ENCODE measurements at regions not wholly inside any gene's neighbourhood (a gene's known extent, or its start where the extent isn't known, plus 50 kb on each side); places are given as distances from the start of the nearest gene placed in this dataset.

- no peak overlapping the region for H3K4me3 ChIP-seq (ENCODE audit: low read depth, low read length)
- no peak overlapping the region for H3K9ac ChIP-seq (ENCODE audit: low read length)
Observed at GRCh38 chr4:103308248-103308561, 110.1 kb upstream of the CENPE start.

GRCh38 chr4:103307453-103308247 lies 109.5 kb upstream of the CENPE start:
- Histone ChIP-seq H3K9ac (ENCODE audit: low read length) (peak overlapping the region; percentile 27), H3K27me3 (ENCODE audit: control insufficient read depth, insufficient read depth, low read length) (no peaks in the 10 kb centered on the region), H3K36me3 (ENCODE audit: control insufficient read depth, insufficient read depth, low read length) (no peaks in the 10 kb centered on the region), H3K4me3 (ENCODE audit: low read depth, low read length) (no peak overlapping the region), H3K27ac (ENCODE audit: low read depth, low read length) (peak overlapping the region; percentile 15; the same call in 1 of the 2 replicates), H3K4me1 (ENCODE audit: control insufficient read depth, insufficient read depth, low read length) (peaks cover 32% of the 10 kb centered on the region), H3K9me3 (ENCODE audit: control insufficient read depth, insufficient read depth, low read depth, low read length) (0 out of 2 replicates have a peak, but pooled peaks cover 3% of the 10 kb centered on the region)

More at GRCh38 chr4:103308248-103308561, 110.1 kb upstream of the CENPE start:
- no peak overlapping the region for H3K27ac ChIP-seq (ENCODE audit: low read depth, low read length)
- no peaks in the 10 kb centered on the region for H3K27me3 ChIP-seq (ENCODE audit: control insufficient read depth, insufficient read depth, low read length)
- H3K9me3 ChIP-seq (ENCODE audit: control insufficient read depth, insufficient read depth, low read depth, low read length): 0 out of 2 replicates have a peak, but pooled peaks cover 3% of the 10 kb centered on the region
- no peaks in the 10 kb centered on the region for H3K36me3 ChIP-seq (ENCODE audit: control insufficient read depth, insufficient read depth, low read length)
- H3K4me1 ChIP-seq (ENCODE audit: control insufficient read depth, insufficient read depth, low read length): peaks cover 26% of the 10 kb centered on the region

GRCh38 chr4:103306870-103307375 lies 108.8 kb upstream of the CENPE start:
- Histone ChIP-seq H3K4me3 (ENCODE audit: low read depth, low read length) (peak overlapping the region; percentile 10; the same call in 1 of the 2 replicates), H3K9me3 (ENCODE audit: control insufficient read depth, insufficient read depth, low read depth, low read length) (no peaks in the 10 kb centered on the region), H3K36me3 (ENCODE audit: control insufficient read depth, insufficient read depth, low read length) (no peaks in the 10 kb centered on the region), H3K4me1 (ENCODE audit: control insufficient read depth, insufficient read depth, low read length) (peaks cover 34% of the 10 kb centered on the region), H3K27me3 (ENCODE audit: control insufficient read depth, insufficient read depth, low read length) (no peaks in the 10 kb centered on the region), H3K27ac (ENCODE audit: low read depth, low read length) (peak overlapping the region; percentile 15; the same call in 1 of the 2 replicates), H3K9ac (ENCODE audit: low read length) (peak overlapping the region; percentile 27)

- no peaks in the 10 kb centered on the region for H3K27me3 ChIP-seq (ENCODE audit: control insufficient read depth, insufficient read depth, low read length)
- no peak overlapping the region for H3K27ac ChIP-seq (ENCODE audit: low read depth, low read length)
- H3K9ac ChIP-seq (ENCODE audit: low read length): no peak overlapping the region
- no peaks in the 10 kb centered on the region for H3K9me3 ChIP-seq (ENCODE audit: control insufficient read depth, insufficient read depth, low read depth, low read length)
- H3K36me3 ChIP-seq (ENCODE audit: control insufficient read depth, insufficient read depth, low read length): no peaks in the 10 kb centered on the region
- H3K4me1 ChIP-seq (ENCODE audit: control insufficient read depth, insufficient read depth, low read length): peaks cover 34% of the 10 kb centered on the region
- H3K4me3 ChIP-seq (ENCODE audit: low read depth, low read length): no peak overlapping the region
Observed at GRCh38 chr4:103305355-103305754, 107.2 kb upstream of the CENPE start.

GRCh38 chr4:103303011-103303410 lies 104.9 kb upstream of the CENPE start:
- H3K4me1 ChIP-seq (ENCODE audit: control insufficient read depth, insufficient read depth, low read length): peaks cover 34% of the 10 kb centered on the region
- H3K9me3 ChIP-seq (ENCODE audit: control insufficient read depth, insufficient read depth, low read depth, low read length): no peaks in the 10 kb centered on the region
- H3K36me3 ChIP-seq (ENCODE audit: control insufficient read depth, insufficient read depth, low read length): no peaks in the 10 kb centered on the region
- H3K27ac ChIP-seq (ENCODE audit: low read depth, low read length): peak overlapping the region; percentile 53; the same call in 1 of the 2 replicates
- no peak overlapping the region for H3K9ac ChIP-seq (ENCODE audit: low read length)
- H3K4me3 ChIP-seq (ENCODE audit: low read depth, low read length): no peak overlapping the region
- no peaks in the 10 kb centered on the region for H3K27me3 ChIP-seq (ENCODE audit: control insufficient read depth, insufficient read depth, low read length)

- H3K4me3 ChIP-seq (ENCODE audit: low read depth, low read length): no peak overlapping the region
- H3K9me3 ChIP-seq (ENCODE audit: control insufficient read depth, insufficient read depth, low read depth, low read length): no peaks in the 10 kb centered on the region
- H3K27ac ChIP-seq (ENCODE audit: low read depth, low read length): no peak overlapping the region
- H3K27me3 ChIP-seq (ENCODE audit: control insufficient read depth, insufficient read depth, low read length): no peaks in the 10 kb centered on the region
- no peaks in the 10 kb centered on the region for H3K4me1 ChIP-seq (ENCODE audit: control insufficient read depth, insufficient read depth, low read length)
- H3K36me3 ChIP-seq (ENCODE audit: control insufficient read depth, insufficient read depth, low read length): no peaks in the 10 kb centered on the region
- no peak overlapping the region for H3K9ac ChIP-seq (ENCODE audit: low read length)
Observed at GRCh38 chr4:103292959-103293358, 94.8 kb upstream of the CENPE start.

GRCh38 chr4:103292373-103292772 lies 94.2 kb upstream of the CENPE start:
- Histone ChIP-seq H3K27ac (ENCODE audit: low read depth, low read length) (no peak overlapping the region), H3K27me3 (ENCODE audit: control insufficient read depth, insufficient read depth, low read length) (no peaks in the 10 kb centered on the region), H3K36me3 (ENCODE audit: control insufficient read depth, insufficient read depth, low read length) (no peaks in the 10 kb centered on the region), H3K9ac (ENCODE audit: low read length) (no peak overlapping the region), H3K4me1 (ENCODE audit: control insufficient read depth, insufficient read depth, low read length) (no peaks in the 10 kb centered on the region), H3K4me3 (ENCODE audit: low read depth, low read length) (no peak overlapping the region), H3K9me3 (ENCODE audit: control insufficient read depth, insufficient read depth, low read depth, low read length) (0 out of 2 replicates have a peak, but pooled peaks cover under 1% of the 10 kb centered on the region)

GRCh38 chr4:103289186-103289585 lies 91.0 kb upstream of the CENPE start:
- Histone ChIP-seq H3K4me1 (ENCODE audit: control insufficient read depth, insufficient read depth, low read length) (no peaks in the 10 kb centered on the region), H3K27me3 (ENCODE audit: control insufficient read depth, insufficient read depth, low read length) (no peaks in the 10 kb centered on the region), H3K9me3 (ENCODE audit: control insufficient read depth, insufficient read depth, low read depth, low read length) (peaks cover 16% of the 10 kb centered on the region), H3K9ac (ENCODE audit: low read length) (no peak overlapping the region), H3K27ac (ENCODE audit: low read depth, low read length) (no peak overlapping the region), H3K36me3 (ENCODE audit: control insufficient read depth, insufficient read depth, low read length) (no peaks in the 10 kb centered on the region), H3K4me3 (ENCODE audit: low read depth, low read length) (no peak overlapping the region)

GRCh38 chr4:103272174-103272573 lies 74.0 kb upstream of the CENPE start:
- peaks cover 11% of the 10 kb centered on the region for H3K36me3 ChIP-seq (ENCODE audit: control insufficient read depth, insufficient read depth, low read length)
- no peak overlapping the region for H3K27ac ChIP-seq (ENCODE audit: low read depth, low read length)
- H3K9me3 ChIP-seq (ENCODE audit: control insufficient read depth, insufficient read depth, low read depth, low read length): peaks cover 17% of the 10 kb centered on the region
- no peaks in the 10 kb centered on the region for H3K27me3 ChIP-seq (ENCODE audit: control insufficient read depth, insufficient read depth, low read length)
- H3K9ac ChIP-seq (ENCODE audit: low read length): no peak overlapping the region
- H3K4me3 ChIP-seq (ENCODE audit: low read depth, low read length): no peak overlapping the region
- H3K4me1 ChIP-seq (ENCODE audit: control insufficient read depth, insufficient read depth, low read length): peaks cover 6% of the 10 kb centered on the region; the same call in 1 of the 2 replicates

GRCh38 chr4:103268746-103269145 lies 70.6 kb upstream of the CENPE start:
- H3K9me3 ChIP-seq (ENCODE audit: control insufficient read depth, insufficient read depth, low read depth, low read length): peaks cover 17% of the 10 kb centered on the region
- H3K9ac ChIP-seq (ENCODE audit: low read length): no peak overlapping the region
- no peak overlapping the region for H3K27ac ChIP-seq (ENCODE audit: low read depth, low read length)
- peaks cover 6% of the 10 kb centered on the region; the same call in 1 of the 2 replicates for H3K4me1 ChIP-seq (ENCODE audit: control insufficient read depth, insufficient read depth, low read length)
- no peaks in the 10 kb centered on the region for H3K27me3 ChIP-seq (ENCODE audit: control insufficient read depth, insufficient read depth, low read length)
- H3K4me3 ChIP-seq (ENCODE audit: low read depth, low read length): no peak overlapping the region
- peaks cover 11% of the 10 kb centered on the region for H3K36me3 ChIP-seq (ENCODE audit: control insufficient read depth, insufficient read depth, low read length)

GRCh38 chr4:103264905-103265304 lies 66.8 kb upstream of the CENPE start:
- no peaks in the 10 kb centered on the region for H3K36me3 ChIP-seq (ENCODE audit: control insufficient read depth, insufficient read depth, low read length)
- H3K9me3 ChIP-seq (ENCODE audit: control insufficient read depth, insufficient read depth, low read depth, low read length): peaks cover 8% of the 10 kb centered on the region; the same call in 1 of the 2 replicates
- H3K4me1 ChIP-seq (ENCODE audit: control insufficient read depth, insufficient read depth, low read length): no peaks in the 10 kb centered on the region
- no peak overlapping the region for H3K27ac ChIP-seq (ENCODE audit: low read depth, low read length)
- H3K9ac ChIP-seq (ENCODE audit: low read length): no peak overlapping the region
- H3K27me3 ChIP-seq (ENCODE audit: control insufficient read depth, insufficient read depth, low read length): no peaks in the 10 kb centered on the region
- H3K4me3 ChIP-seq (ENCODE audit: low read depth, low read length): no peak overlapping the region
